ENCODE measurements at regions not wholly inside any gene's neighbourhood (a gene's known extent, or its start where the extent isn't known, plus 50 kb on each side); places are given as distances from the start of the nearest gene placed in this dataset.

GRCh38 chr12:93176610-93177126 lies 201.1 kb upstream of the NUDT4 start:
- TF ChIP-seq POLR2AphosphoS5 (IDR thresholded peaks at IDR 0.05; ENCODE audit: low read depth) (no peak), ZNF114 (CRISPR knock-in tag; IDR thresholded peaks at IDR 0.05) (no peak), NANOG (IDR thresholded peaks at IDR 0.05; ENCODE audit: borderline replicate concordance) (no peak), ZNF331 (CRISPR knock-in tag; IDR thresholded peaks at IDR 0.05; ENCODE audit: low read depth) (no peak), ETS1 (IDR thresholded peaks at IDR 0.05) (no peak), ZNF462 (CRISPR knock-in tag; IDR thresholded peaks at IDR 0.05) (no peak), CTCF (conservative IDR thresholded peaks at IDR 0.05; ENCODE audit: low read depth in 2 of 2) (no peak), REST (IDR thresholded peaks at IDR 0.05; ENCODE audit: unreplicated experiment) (no peak), CREB1 (CRISPR knock-in tag; IDR thresholded peaks at IDR 0.05; ENCODE audit: low read depth) (no peak), EZH2 (IDR thresholded peaks at IDR 0.05; ENCODE audit: low read depth, unreplicated experiment) (no peak), JUNB (IDR thresholded peaks at IDR 0.05; ENCODE audit: unreplicated experiment) (no peak), STAT1 (IDR thresholded peaks at IDR 0.05; ENCODE audit: unreplicated experiment) (no peak), EZH2phosphoT487 (IDR thresholded peaks at IDR 0.05; ENCODE audit: unreplicated experiment) (no peak)
- no peak overlapping the region for H3K4me2 ChIP-seq
- Mint-ChIP-seq H3K27ac (no peak overlapping the region), H3K4me1 (no peaks in the 10 kb centered on the region), H3K27me3 (ENCODE audit: insufficient read depth, low read depth, poor library complexity) (no peaks in the 10 kb centered on the region), H3K4me3 (no peak overlapping the region), H3K36me3 (ENCODE audit: low read depth) (peaks cover 10% of the 10 kb centered on the region; the same call in 2 of the 3 replicates), H3K9me3 (peaks cover 22% of the 10 kb centered on the region)
- H3K79me2 ChIP-seq (replicated peaks; ENCODE audit: insufficient read depth), result no peaks in the 10 kb centered on the region
- ATAC-seq, result no peak
- H2AFZ ChIP-seq, result no peak overlapping the region
- no peaks in the 10 kb centered on the region; the same call in 1 of the 2 replicates for H3K9me2 ChIP-seq (ENCODE audit: insufficient read depth)
- no peaks in the 10 kb centered on the region for H4K20me1 ChIP-seq (replicated peaks; ENCODE audit: insufficient read depth)
- H3K4me1 ChIP-seq (ENCODE audit: insufficient read depth), result peaks cover 3% of the 10 kb centered on the region; the same call in 1 of the 2 replicates
- no peak for DNase-seq (ENCODE audit: low spot score)
- no peaks in the 10 kb centered on the region for H3K27me3 ChIP-seq (ENCODE audit: insufficient read depth)
- no peaks in the 10 kb centered on the region for H3F3A ChIP-seq (replicated peaks; ENCODE audit: low read depth)
- H3K27ac ChIP-seq (ENCODE audit: low read depth), result no peak overlapping the region
- no peaks in the 10 kb centered on the region for H3K36me3 ChIP-seq (ENCODE audit: insufficient read depth)
- H3K4me3 ChIP-seq, result no peak overlapping the region
